ENCODE measurements at regions not wholly inside any gene's neighbourhood (a gene's known extent, or its start where the extent isn't known, plus 50 kb on each side); places are given as distances from the start of the nearest gene placed in this dataset.

- POLR2A ChIA-PET = no interaction called here
- no peak for DNase-seq (ENCODE audit: extremely low spot score)
- CTCF ChIA-PET = no interaction called here
- TF ChIP-seq NFRKB (IDR thresholded peaks at IDR 0.05) = no peak
- TF ChIP-seq PKNOX1 (IDR thresholded peaks at IDR 0.05) = no peak
- no peak for TF ChIP-seq FOXK2 (IDR thresholded peaks at IDR 0.05)
- no peak for TF ChIP-seq FOXA1 (IDR thresholded peaks at IDR 0.05)
- no peak for TF ChIP-seq ARNT (IDR thresholded peaks at IDR 0.05)
- TF ChIP-seq CTBP1 (IDR thresholded peaks at IDR 0.05; ENCODE audit: borderline replicate concordance) = no peak
- TF ChIP-seq FOXM1 (IDR thresholded peaks at IDR 0.05; ENCODE audit: borderline replicate concordance) = no peak
- TF ChIP-seq BHLHE40 (IDR thresholded peaks at IDR 0.05; ENCODE audit: borderline replicate concordance) = no peak
- TF ChIP-seq TARDBP (IDR thresholded peaks at IDR 0.05) = no peak
- TF ChIP-seq ELF4 (IDR thresholded peaks at IDR 0.05) = no peak
- TF ChIP-seq L3MBTL2 (conservative IDR thresholded peaks at IDR 0.05) = no peak
- no peak for TF ChIP-seq LEF1 (IDR thresholded peaks at IDR 0.05; ENCODE audit: borderline replicate concordance)
- TF ChIP-seq SP1 (IDR thresholded peaks at IDR 0.05) = no peak
- TF ChIP-seq SUZ12 (IDR thresholded peaks at IDR 0.05) = no peak
- TF ChIP-seq HDGF (IDR thresholded peaks at IDR 0.05; ENCODE audit: borderline replicate concordance) = no peak
- no peak for TF ChIP-seq ZNF384 (IDR thresholded peaks at IDR 0.05)
Measured at GRCh38 chr14:100668352-100668751, 58.3 kb upstream of the DLK1 start.

DNA sequence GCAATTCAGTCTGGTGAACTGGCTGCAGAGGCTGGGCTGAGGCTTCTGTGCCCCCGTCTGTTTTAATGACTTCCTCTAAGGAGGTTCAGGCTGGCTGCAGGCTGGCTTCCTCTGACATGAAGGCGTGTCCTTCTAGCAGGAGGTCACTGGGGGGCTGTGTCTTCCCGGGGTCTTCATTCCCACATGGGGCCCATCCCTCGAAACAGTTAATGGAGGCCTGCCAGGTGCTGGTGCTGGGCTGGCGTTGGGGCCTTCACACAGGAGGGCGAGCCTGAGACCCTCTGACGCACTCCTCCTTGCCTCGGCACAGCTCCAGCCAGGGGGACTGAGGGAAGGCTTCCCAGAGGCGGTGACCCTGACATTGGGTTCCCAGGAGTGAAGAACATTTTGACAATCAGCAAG, 57.7 kb upstream of the DLK1 start:
- no peak for DNase-seq (ENCODE audit: extremely low spot score)
- TF ChIP-seq PKNOX1 (IDR thresholded peaks at IDR 0.05) (no peak), CTBP1 (IDR thresholded peaks at IDR 0.05; ENCODE audit: borderline replicate concordance) (no peak), ELF4 (IDR thresholded peaks at IDR 0.05) (no peak), SP1 (IDR thresholded peaks at IDR 0.05) (no peak), FOXA1 (IDR thresholded peaks at IDR 0.05) (no peak), BHLHE40 (IDR thresholded peaks at IDR 0.05; ENCODE audit: borderline replicate concordance) (no peak), HDGF (IDR thresholded peaks at IDR 0.05; ENCODE audit: borderline replicate concordance) (no peak), ZNF384 (IDR thresholded peaks at IDR 0.05) (no peak), FOXK2 (IDR thresholded peaks at IDR 0.05) (no peak), LEF1 (IDR thresholded peaks at IDR 0.05; ENCODE audit: borderline replicate concordance) (no peak), FOXM1 (IDR thresholded peaks at IDR 0.05; ENCODE audit: borderline replicate concordance) (no peak), L3MBTL2 (conservative IDR thresholded peaks at IDR 0.05) (no peak), TARDBP (IDR thresholded peaks at IDR 0.05) (no peak), NFRKB (IDR thresholded peaks at IDR 0.05) (no peak)
- CTCF ChIA-PET = no interaction called here
- POLR2A ChIA-PET = no interaction called here

DNA sequence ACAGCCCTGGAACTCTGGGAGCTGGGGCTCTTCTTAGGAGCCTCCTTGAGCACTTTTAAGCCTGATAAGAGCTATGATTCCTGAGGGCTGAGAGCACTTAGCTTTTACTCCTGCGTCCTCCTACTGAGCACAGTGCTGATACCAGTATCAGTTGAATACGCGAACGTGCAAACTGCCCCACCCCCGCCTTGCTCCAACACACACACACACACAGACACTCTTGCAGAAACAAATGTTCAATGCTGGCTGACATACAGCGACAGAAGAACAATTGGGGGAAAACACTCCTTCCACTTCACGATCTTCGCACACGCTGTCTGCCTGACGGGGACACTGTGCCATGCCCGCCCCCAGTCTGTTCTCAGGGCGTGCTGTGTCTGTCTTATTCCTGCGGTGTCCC, 57.2 kb upstream of the DLK1 start:
- CTCF ChIA-PET = no interaction called here
- no peak for DNase-seq (ENCODE audit: extremely low spot score)
- no peak for TF ChIP-seq CTBP1 (IDR thresholded peaks at IDR 0.05; ENCODE audit: borderline replicate concordance)
- no peak for TF ChIP-seq ARNT (IDR thresholded peaks at IDR 0.05)
- no peak for TF ChIP-seq PKNOX1 (IDR thresholded peaks at IDR 0.05)
- no peak for TF ChIP-seq NFRKB (IDR thresholded peaks at IDR 0.05)
- TF ChIP-seq SUZ12 (IDR thresholded peaks at IDR 0.05) = no peak
- TF ChIP-seq BHLHE40 (IDR thresholded peaks at IDR 0.05; ENCODE audit: borderline replicate concordance) = no peak
- no peak for TF ChIP-seq TARDBP (IDR thresholded peaks at IDR 0.05)
- no peak for TF ChIP-seq L3MBTL2 (conservative IDR thresholded peaks at IDR 0.05)
- no peak for TF ChIP-seq FOXM1 (IDR thresholded peaks at IDR 0.05; ENCODE audit: borderline replicate concordance)
- no peak for TF ChIP-seq FOXA1 (IDR thresholded peaks at IDR 0.05)
- TF ChIP-seq FOXK2 (IDR thresholded peaks at IDR 0.05) = no peak
- TF ChIP-seq SP1 (IDR thresholded peaks at IDR 0.05) = no peak
- no peak for TF ChIP-seq HDGF (IDR thresholded peaks at IDR 0.05; ENCODE audit: borderline replicate concordance)
- TF ChIP-seq ZNF384 (IDR thresholded peaks at IDR 0.05) = no peak
- TF ChIP-seq ELF4 (IDR thresholded peaks at IDR 0.05) = no peak
- TF ChIP-seq LEF1 (IDR thresholded peaks at IDR 0.05; ENCODE audit: borderline replicate concordance) = no peak
- POLR2A ChIA-PET = no interaction called here

- no peak for DNase-seq (ENCODE audit: extremely low spot score)
- ChIA-PET CTCF (no interaction called here), POLR2A (no interaction called here)
- TF ChIP-seq HDGF (IDR thresholded peaks at IDR 0.05; ENCODE audit: borderline replicate concordance) (no peak), FOXA1 (IDR thresholded peaks at IDR 0.05) (no peak), L3MBTL2 (conservative IDR thresholded peaks at IDR 0.05) (no peak), ZNF384 (IDR thresholded peaks at IDR 0.05) (no peak), NFRKB (IDR thresholded peaks at IDR 0.05) (no peak), SP1 (IDR thresholded peaks at IDR 0.05) (no peak), CTBP1 (IDR thresholded peaks at IDR 0.05; ENCODE audit: borderline replicate concordance) (no peak), SUZ12 (IDR thresholded peaks at IDR 0.05) (no peak), ARNT (IDR thresholded peaks at IDR 0.05) (no peak), TARDBP (IDR thresholded peaks at IDR 0.05) (no peak), LEF1 (IDR thresholded peaks at IDR 0.05; ENCODE audit: borderline replicate concordance) (no peak)
Measured at GRCh38 chr14:100670017-100670752, 56.5 kb upstream of the DLK1 start.

GRCh38 chr14:100670753-100671049, 56.0 kb upstream of the DLK1 start:
- TF ChIP-seq BHLHE40 (IDR thresholded peaks at IDR 0.05; ENCODE audit: borderline replicate concordance) = no peak
- TF ChIP-seq NFRKB (IDR thresholded peaks at IDR 0.05) = no peak
- no peak for TF ChIP-seq FOXM1 (IDR thresholded peaks at IDR 0.05; ENCODE audit: borderline replicate concordance)
- TF ChIP-seq FOXK2 (IDR thresholded peaks at IDR 0.05) = no peak
- TF ChIP-seq SP1 (IDR thresholded peaks at IDR 0.05) = no peak
- TF ChIP-seq SUZ12 (IDR thresholded peaks at IDR 0.05) = no peak
- no peak for TF ChIP-seq ARNT (IDR thresholded peaks at IDR 0.05)
- TF ChIP-seq ZNF384 (IDR thresholded peaks at IDR 0.05) = no peak
- TF ChIP-seq HDGF (IDR thresholded peaks at IDR 0.05; ENCODE audit: borderline replicate concordance) = no peak
- no peak for TF ChIP-seq CTBP1 (IDR thresholded peaks at IDR 0.05; ENCODE audit: borderline replicate concordance)
- ChIA-PET CTCF (no interaction called here), POLR2A (no interaction called here)
- DNase-seq (ENCODE audit: extremely low spot score) = no peak
